A549 (cell line): ENCODE measurements at regions not wholly inside any gene's neighbourhood (a gene's known extent, or its start where the extent isn't known, plus 50 kb on each side); places are given as distances from the start of the nearest gene placed in this dataset.
"Not testable (repeated sequence)": the region's sequence is repeated elsewhere in the genome, so short reads cannot be mapped to it uniquely, and the experiment has no call there.

Experiments
- ATAC-seq, 2 experiments: fragments of 200-7000 bp in 1 of 2; fragments of >200 bp in 1 of 2; cut with Nextera tagmentation in 1 of 2; cut with Tn5 transposase in 1 of 2; 3 replicates each; pipeline versions ENCODE4 v1.8.0 to v1.9.1; 2018 to 2020; ENCODE audit warnings: mild to moderate bottlenecking in 1 of 2, moderate library complexity in 1 of 2
- CTCF ChIA-PET: fragments of 300-600 bp; sonication (Branson Sonifier 250); formaldehyde crosslinking; extraction: SDS; loops from one replicate; lab custom pipeline; 2021; ENCODE audit warnings: antibody characterized with exemption, inconsistent platforms; lab: Yijun Ruan, JAX
- POLR2A ChIA-PET: fragments of 350-600 bp; formaldehyde crosslinking; extraction: SDS; loops from one replicate; lab custom pipeline; 2021; ENCODE audit warnings: antibody characterized with exemption, inconsistent platforms; lab: Yijun Ruan, JAX
- DNase-seq, 2 experiments: peaks; one replicate each; pipeline versions ENCODE4 v3.0.0 to v3.0.0-alpha.2; 2011 to 2016; ENCODE audit warnings: low read depth in 1 of 2, low spot score in 1 of 2
- FAIRE-seq: peaks from 2 replicates; lab custom pipeline; 2011; peaks lifted over from hg19 to GRCh38; lab: Jason Lieb, UNC
- H3K27ac ChIP-seq, 2 experiments: fragments of >200 bp; sonication (Bioruptor Twin); formaldehyde crosslinking; 3 replicates each; pipeline ENCODE4 v1.5.1; 2016 to 2017
- H3K4me1 ChIP-seq: fragments of >200 bp; sonication (Bioruptor Twin); formaldehyde crosslinking; 3 replicates; pipeline ENCODE4 v1.6.1; 2016
- H3K4me2 ChIP-seq: fragments of >200 bp; sonication (Bioruptor Twin); formaldehyde crosslinking; 3 replicates; pipeline ENCODE4 v1.6.1; 2016
- H3K4me3 ChIP-seq: fragments of >200 bp; sonication (Bioruptor Twin); formaldehyde crosslinking; 3 replicates; pipeline ENCODE4 v1.5.1; 2016
- H3K9me3 ChIP-seq: fragments of >200 bp; sonication (Bioruptor Twin); formaldehyde crosslinking; 3 replicates; pipeline ENCODE4 v1.6.1; 2016
- CBX2 ChIP-seq: fragments of 200-600 bp; sonication (generic); IDR thresholded peaks from 2 replicates; pipeline ENCODE4 v1.6.1; 2016; ENCODE audit warnings: low read depth, mild to moderate bottlenecking, borderline replicate concordance
- CEBPB ChIP-seq, 2 experiments: fragments of >200 bp in 1 of 2; sonication (Bioruptor Twin) in 1 of 2; formaldehyde crosslinking in 1 of 2; IDR thresholded peaks; 2 replicates each; pipeline ENCODE4 v1.6.1; 2012 to 2016
- CHD4 ChIP-seq: fragments of 200-600 bp; sonication (generic); IDR thresholded peaks from 2 replicates; pipeline ENCODE4 v1.6.1; 2016; ENCODE audit warnings: antibody characterized with exemption, mild to moderate bottlenecking, borderline replicate concordance
- EHMT2 ChIP-seq: fragments of 200-600 bp; sonication (generic); IDR thresholded peaks from 2 replicates; pipeline ENCODE4 v1.6.1; 2016; ENCODE audit warnings: antibody characterized with exemption, low read depth, mild to moderate bottlenecking, moderate library complexity
- FOSB ChIP-seq: fragments of 250-450 bp; sonication (Bioruptor Pico); IDR thresholded peaks from 2 replicates; pipeline ENCODE4 v1.5.0; 2020; ENCODE audit warnings: mild to moderate bottlenecking, moderate library complexity
- FOSL2 ChIP-seq, 2 experiments: fragments of 450-650 bp in 1 of 2; fragments of >200 bp in 1 of 2; sonication (Bioruptor Twin) in 1 of 2; formaldehyde crosslinking; IDR thresholded peaks; 2 replicates each; pipeline versions ENCODE4 v1.5.0 to v1.6.1; 2016 to 2020; ENCODE audit warnings: mild to moderate bottlenecking in 1 of 2, moderate library complexity in 1 of 2
- HDAC2 ChIP-seq: fragments of 200-600 bp; sonication (generic); IDR thresholded peaks from 2 replicates; pipeline ENCODE4 v1.6.1; 2016
- HOXA7 ChIP-seq: fragments of 250-450 bp; sonication (Bioruptor Pico); IDR thresholded peaks from 2 replicates; pipeline ENCODE4 v1.5.0; 2020; ENCODE audit warnings: mild to moderate bottlenecking, moderate library complexity
- JUN ChIP-seq, 2 experiments: fragments of >200 bp; sonication (Bioruptor Twin); formaldehyde crosslinking; IDR thresholded peaks; 2 replicates in 1 of 2; 3 replicates in 1 of 2; pipeline ENCODE4 v1.6.1; 2016 to 2017
- NPAS2 ChIP-seq: fragments of 250-450 bp; sonication (Bioruptor Pico); IDR thresholded peaks from 2 replicates; pipeline ENCODE4 v1.8.0; 2022; ENCODE audit warnings: mild to moderate bottlenecking, moderate library complexity, borderline replicate concordance
- PHF8 ChIP-seq: fragments of 200-600 bp; sonication (generic); IDR thresholded peaks from 2 replicates; pipeline ENCODE4 v1.6.1; 2016; ENCODE audit warnings: low read depth, mild to moderate bottlenecking, antibody characterized with exemption, moderate library complexity, borderline replicate concordance
- RAD21 ChIP-seq, 2 experiments: fragments of >200 bp in 1 of 2; sonication (Bioruptor Twin) in 1 of 2; formaldehyde crosslinking in 1 of 2; IDR thresholded peaks in 1 of 2; conservative IDR thresholded peaks in 1 of 2; 2 replicates in 1 of 2; 3 replicates in 1 of 2; pipeline ENCODE4 v1.6.1; 2012 to 2018; ENCODE audit warnings: inconsistent platforms in 1 of 2
- RARB ChIP-seq: fragments of 250-450 bp; sonication (Bioruptor Pico); IDR thresholded peaks from 2 replicates; pipeline ENCODE4 v1.8.0; 2021; ENCODE audit warnings: mild to moderate bottlenecking, moderate library complexity
- RCOR1 ChIP-seq: fragments of 150-350 bp; IDR thresholded peaks from 2 replicates; pipeline ENCODE4 v1.6.1; 2014; ENCODE audit warnings: antibody characterized with exemption, low read length, low read depth
- RFX5 ChIP-seq: fragments of 450-650 bp; IDR thresholded peaks from 2 replicates; pipeline ENCODE4 v1.7.1; 2014; ENCODE audit warnings: antibody characterized with exemption, mild to moderate bottlenecking, moderate library complexity
- RNF2 ChIP-seq: fragments of 200-600 bp; sonication (generic); IDR thresholded peaks from 2 replicates; pipeline ENCODE4 v1.6.1; 2016; ENCODE audit warnings: low read depth, mild to moderate bottlenecking, antibody characterized with exemption, moderate library complexity, borderline replicate concordance
- SMC3 ChIP-seq: fragments of >200 bp; sonication (Bioruptor Twin); formaldehyde crosslinking; IDR thresholded peaks from 3 replicates; pipeline ENCODE4 v1.6.1; 2018; ENCODE audit warnings: inconsistent platforms
- TFCP2L1 ChIP-seq: fragments of 250-450 bp; sonication (Bioruptor Pico); IDR thresholded peaks from 2 replicates; pipeline ENCODE4 v1.5.0; 2021; ENCODE audit warnings: mild to moderate bottlenecking
- ZSCAN20 ChIP-seq: fragments of 250-450 bp; sonication (Bioruptor Pico); IDR thresholded peaks from 2 replicates; pipeline ENCODE4 v1.8.0; 2022; ENCODE audit warnings: mild to moderate bottlenecking, moderate library complexity
- WGBS: methylation state at CpG from one replicate; pipeline ENCODE4 v1.1.6; 2017; ENCODE audit errors: missing lambda C conversion rate; 5-methylcytosine and 5-hydroxymethylcytosine counted together
- TF ChIP-seq, protein P1 (sequence below): fragments of 450-650 bp; IDR thresholded peaks from 2 replicates; pipeline ENCODE4 v1.6.1; 2014; ENCODE audit warnings: antibody characterized with exemption
- TF ChIP-seq, protein P2 (sequence below): fragments of >200 bp; sonication (Bioruptor Twin); formaldehyde crosslinking; IDR thresholded peaks from 3 replicates; pipeline ENCODE4 v1.6.1; 2016
- TF ChIP-seq, protein P3 (sequence below): fragments of >200 bp; sonication (Bioruptor Twin); formaldehyde crosslinking; IDR thresholded peaks from 2 replicates; pipeline ENCODE4 v1.6.1; 2016
- TF ChIP-seq, protein P4 (sequence below): fragments of 250-450 bp; sonication (Bioruptor Pico); IDR thresholded peaks from 2 replicates; pipeline ENCODE4 v1.5.0; 2020; ENCODE audit warnings: low read depth, mild to moderate bottlenecking, moderate library complexity
- TF ChIP-seq, protein P5 (sequence below): IDR thresholded peaks from 2 replicates; pipeline ENCODE4 v1.6.1; 2012
- TF ChIP-seq, protein P6 (sequence below): IDR thresholded peaks from 2 replicates; pipeline ENCODE4 v1.6.1; 2012

DNA sequence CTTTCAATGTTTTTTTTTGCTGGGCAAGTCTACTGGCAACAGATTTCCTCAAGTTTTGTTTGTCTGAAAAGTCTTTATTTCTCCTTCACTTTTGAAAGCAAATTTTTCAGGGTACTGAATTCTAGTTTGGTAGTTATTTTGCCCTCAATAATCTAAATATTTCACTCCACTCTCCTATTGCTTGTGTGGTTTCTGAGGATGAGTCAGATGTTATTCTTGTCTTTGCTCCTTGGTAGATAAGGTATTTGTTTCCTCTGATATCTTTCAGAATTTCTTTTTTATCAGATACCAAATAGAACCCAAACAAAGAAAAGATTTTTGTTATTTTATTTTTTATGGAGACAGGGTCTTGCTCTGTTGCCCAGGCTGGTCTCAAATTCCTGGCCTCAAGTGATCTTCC lies 99.2 kb upstream of the MALRD1 start (continued):
- TF ChIP-seq HOXA7 (CRISPR knock-in tag), result no peak
- TF ChIP-seq RNF2, result no peak
- no peak for TF ChIP-seq NPAS2 (CRISPR knock-in tag)
- TF ChIP-seq RCOR1, result no peak
- TF ChIP-seq, protein P1, sequence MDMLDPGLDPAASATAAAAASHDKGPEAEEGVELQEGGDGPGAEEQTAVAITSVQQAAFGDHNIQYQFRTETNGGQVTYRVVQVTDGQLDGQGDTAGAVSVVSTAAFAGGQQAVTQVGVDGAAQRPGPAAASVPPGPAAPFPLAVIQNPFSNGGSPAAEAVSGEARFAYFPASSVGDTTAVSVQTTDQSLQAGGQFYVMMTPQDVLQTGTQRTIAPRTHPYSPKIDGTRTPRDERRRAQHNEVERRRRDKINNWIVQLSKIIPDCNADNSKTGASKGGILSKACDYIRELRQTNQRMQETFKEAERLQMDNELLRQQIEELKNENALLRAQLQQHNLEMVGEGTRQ, result no peak
- TF ChIP-seq CHD4, result no peak
- TF ChIP-seq FOSL2 (IDR thresholded peaks at IDR 0.05), result no peak
- TF ChIP-seq FOSL2 (CRISPR knock-in tag; IDR thresholded peaks at IDR 0.05), result no peak
- TF ChIP-seq TFCP2L1 (CRISPR knock-in tag), result no peak
- TF ChIP-seq, protein P2, sequence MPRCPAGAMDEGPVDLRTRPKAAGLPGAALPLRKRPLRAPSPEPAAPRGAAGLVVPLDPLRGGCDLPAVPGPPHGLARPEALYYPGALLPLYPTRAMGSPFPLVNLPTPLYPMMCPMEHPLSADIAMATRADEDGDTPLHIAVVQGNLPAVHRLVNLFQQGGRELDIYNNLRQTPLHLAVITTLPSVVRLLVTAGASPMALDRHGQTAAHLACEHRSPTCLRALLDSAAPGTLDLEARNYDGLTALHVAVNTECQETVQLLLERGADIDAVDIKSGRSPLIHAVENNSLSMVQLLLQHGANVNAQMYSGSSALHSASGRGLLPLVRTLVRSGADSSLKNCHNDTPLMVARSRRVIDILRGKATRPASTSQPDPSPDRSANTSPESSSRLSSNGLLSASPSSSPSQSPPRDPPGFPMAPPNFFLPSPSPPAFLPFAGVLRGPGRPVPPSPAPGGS, result no peak
- no peak for TF ChIP-seq RFX5

DNA sequence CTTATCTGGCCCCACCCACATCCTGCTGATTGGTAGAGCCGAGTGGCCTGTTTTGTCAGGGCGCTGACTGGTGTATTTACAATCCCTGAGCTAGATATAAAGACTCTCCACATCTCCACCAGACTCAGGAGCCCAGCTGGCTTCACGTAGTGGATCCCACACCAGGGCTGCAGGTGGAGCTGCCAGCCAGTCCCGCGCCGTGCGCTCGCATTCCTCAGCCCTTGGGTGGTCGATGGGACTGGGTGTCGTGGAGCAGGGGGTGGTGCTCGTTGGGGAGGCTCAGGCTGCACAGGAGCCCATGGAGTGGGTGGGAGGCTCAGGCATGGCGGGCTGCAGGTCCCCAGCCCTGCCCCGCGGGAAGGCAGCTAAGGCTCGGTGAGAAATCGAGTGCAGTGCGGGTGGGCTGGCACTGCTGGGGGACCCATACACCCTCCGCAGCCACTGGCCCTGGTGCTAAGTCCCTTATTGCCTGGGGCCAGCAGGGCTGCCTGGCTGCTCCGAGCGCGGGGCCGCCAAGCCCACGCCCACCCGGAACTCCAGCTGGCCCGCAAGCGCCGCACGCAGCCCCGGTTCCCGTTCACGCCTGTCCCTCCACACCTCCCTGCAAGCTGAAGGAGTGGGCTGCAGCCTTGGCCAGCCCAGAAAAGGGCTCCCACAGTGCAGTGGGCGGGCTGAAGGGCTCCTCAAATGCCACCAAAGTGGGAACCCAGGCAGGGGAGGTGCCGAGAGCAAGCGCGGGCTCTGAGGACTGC lies 97.4 kb upstream of the MALRD1 start:
- H3K4me3 ChIP-seq, CTCF ChIA-PET, ATAC-seq, H3K9me3 ChIP-seq, POLR2A ChIA-PET, DNase-seq, H3K4me2 ChIP-seq, H3K4me1 ChIP-seq, FAIRE-seq, H3K27ac ChIP-seq: not testable (repeated sequence)
- 67% methylated on average over 9 of the region's 35 CpGs for WGBS

DNA sequence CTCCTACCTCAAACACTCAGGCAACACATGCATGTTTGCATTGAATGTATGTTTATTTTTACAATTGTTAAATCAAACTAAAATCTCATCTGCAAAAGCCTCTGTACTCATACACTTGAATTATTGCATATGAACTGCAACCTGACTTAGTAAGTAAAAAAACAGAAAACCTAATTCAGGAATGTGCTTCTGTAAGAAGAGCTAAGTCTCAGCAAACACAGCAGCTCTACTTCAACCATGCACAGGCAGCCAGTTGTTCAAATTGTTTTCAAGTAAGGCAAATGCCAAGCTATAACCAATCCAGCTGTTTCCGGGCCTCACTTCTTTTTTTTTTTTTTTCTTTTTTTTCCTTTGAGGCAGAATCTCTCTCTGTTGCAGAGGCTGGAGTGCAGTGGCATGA lies 93.5 kb upstream of the MALRD1 start:
- DNase-seq (no peak), FAIRE-seq (no peak), ATAC-seq (no peak)
- ChIA-PET CTCF (no interaction called here), POLR2A (no interaction called here)
- H3K9me3 ChIP-seq, result no peaks in the 10 kb centered on the region
- no peak overlapping the region for H3K4me3 ChIP-seq
- H3K4me1 ChIP-seq, result no peaks in the 10 kb centered on the region
- no peak overlapping the region for H3K4me2 ChIP-seq
- TF ChIP-seq PHF8 (no peak), EHMT2 (no peak), JUN (IDR thresholded peaks at IDR 0.05) (no peak), RAD21 (conservative IDR thresholded peaks at IDR 0.05 in 1 of 2, IDR thresholded peaks at IDR 0.05 in 1 of 2) (no peak)
- TF ChIP-seq, protein P3, sequence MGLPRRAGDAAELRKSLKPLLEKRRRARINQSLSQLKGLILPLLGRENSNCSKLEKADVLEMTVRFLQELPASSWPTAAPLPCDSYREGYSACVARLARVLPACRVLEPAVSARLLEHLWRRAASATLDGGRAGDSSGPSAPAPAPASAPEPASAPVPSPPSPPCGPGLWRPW, result no peak
- WGBS, result 10% methylated on average over 1 of the region's 1 CpG
- H3K27ac ChIP-seq, result no peak overlapping the region

DNA sequence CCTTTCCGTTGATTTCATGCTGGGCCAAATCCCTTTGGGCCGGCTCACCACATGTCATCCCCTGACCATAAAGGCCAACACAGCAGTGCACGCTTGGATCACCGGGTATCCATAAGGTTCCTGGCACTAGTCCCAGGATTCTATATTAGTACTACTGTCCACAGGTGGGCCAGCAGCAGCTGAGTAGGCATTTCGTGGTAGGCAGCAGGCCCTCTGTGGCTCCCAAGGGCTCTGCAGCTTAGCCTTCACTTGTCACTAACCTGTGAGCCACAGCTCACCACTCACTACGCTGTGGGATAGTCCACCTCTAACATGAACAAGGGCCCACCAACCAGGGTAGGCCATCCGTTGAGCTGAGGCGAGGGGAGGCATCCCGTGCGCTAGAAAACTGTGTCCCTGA lies 89.2 kb upstream of the MALRD1 start:
- 22% methylated on average over 10 of the region's 10 CpGs for WGBS
- ChIA-PET POLR2A (no interaction called here), CTCF (no interaction called here)

More for the DNA sequence above, 89.2 kb upstream of the MALRD1 start:
- TF ChIP-seq, protein P4, sequence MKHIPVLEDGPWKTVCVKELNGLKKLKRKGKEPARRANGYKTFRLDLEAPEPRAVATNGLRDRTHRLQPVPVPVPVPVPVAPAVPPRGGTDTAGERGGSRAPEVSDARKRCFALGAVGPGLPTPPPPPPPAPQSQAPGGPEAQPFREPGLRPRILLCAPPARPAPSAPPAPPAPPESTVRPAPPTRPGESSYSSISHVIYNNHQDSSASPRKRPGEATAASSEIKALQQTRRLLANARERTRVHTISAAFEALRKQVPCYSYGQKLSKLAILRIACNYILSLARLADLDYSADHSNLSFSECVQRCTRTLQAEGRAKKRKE (CRISPR knock-in tag), result no peak
- TF ChIP-seq PHF8 (no peak), CEBPB (IDR thresholded peaks at IDR 0.05) (no peak), CBX2 (no peak), SMC3 (no peak), ZSCAN20 (CRISPR knock-in tag) (no peak), HDAC2 (no peak), RARB (no peak), FOSB (CRISPR knock-in tag) (no peak)
- TF ChIP-seq, protein P5, sequence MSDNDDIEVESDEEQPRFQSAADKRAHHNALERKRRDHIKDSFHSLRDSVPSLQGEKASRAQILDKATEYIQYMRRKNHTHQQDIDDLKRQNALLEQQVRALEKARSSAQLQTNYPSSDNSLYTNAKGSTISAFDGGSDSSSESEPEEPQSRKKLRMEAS, result no peak
- TF ChIP-seq, protein P3, result no peak
- TF ChIP-seq, protein P6, sequence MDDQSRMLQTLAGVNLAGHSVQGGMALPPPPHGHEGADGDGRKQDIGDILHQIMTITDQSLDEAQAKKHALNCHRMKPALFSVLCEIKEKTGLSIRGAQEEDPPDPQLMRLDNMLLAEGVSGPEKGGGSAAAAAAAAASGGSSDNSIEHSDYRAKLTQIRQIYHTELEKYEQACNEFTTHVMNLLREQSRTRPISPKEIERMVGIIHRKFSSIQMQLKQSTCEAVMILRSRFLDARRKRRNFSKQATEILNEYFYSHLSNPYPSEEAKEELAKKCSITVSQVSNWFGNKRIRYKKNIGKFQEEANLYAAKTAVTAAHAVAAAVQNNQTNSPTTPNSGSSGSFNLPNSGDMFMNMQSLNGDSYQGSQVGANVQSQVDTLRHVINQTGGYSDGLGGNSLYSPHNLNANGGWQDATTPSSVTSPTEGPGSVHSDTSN, result no peak
- H3K4me2 ChIP-seq, result no peak overlapping the region
- ATAC-seq (no peak), DNase-seq (no peak), FAIRE-seq (no peak)
- no peak overlapping the region for H3K27ac ChIP-seq
- no peaks in the 10 kb centered on the region for H3K9me3 ChIP-seq
- H3K4me1 ChIP-seq, result no peaks in the 10 kb centered on the region
- H3K4me3 ChIP-seq, result no peak overlapping the region
